PC-9 (cell line): ENCODE measurements at regions not wholly inside any gene's neighbourhood (a gene's known extent, or its start where the extent isn't known, plus 50 kb on each side); places are given as distances from the start of the nearest gene placed in this dataset.

Experiments
- BruUV-seq: library from RNA; stranded (reverse); fragments of 400-500 nt; replicated peaks from 2 replicates; lab custom pipeline; 2021; lab: Mats Ljungman, UMichigan
- CTCF ChIA-PET: fragments of 300-600 bp; sonication (Branson Sonifier 250); formaldehyde crosslinking; loops from one replicate; lab custom pipeline; 2022; ENCODE audit warnings: antibody characterized with exemption; lab: Charles Lee
- POLR2A ChIA-PET: fragments of 300-600 bp; sonication (Branson Sonifier 250); formaldehyde crosslinking; loops from one replicate; lab custom pipeline; 2022; ENCODE audit warnings: antibody characterized with exemption; ENCODE audit not compliant: unreplicated experiment; lab: Charles Lee
- DNase-seq, 2 experiments: peaks; one replicate each; pipeline versions ENCODE4 v3.0.0 to v3.0.0-alpha.2; 2015 to 2022; ENCODE audit warnings: mixed read lengths in 1 of 2
- H2AFZ ChIP-seq: fragments of 200-600 bp; sonication (generic); 2 replicates; pipeline ENCODE4 v1.8.1; 2017; ENCODE audit warnings: antibody characterized with exemption
- H3F3A ChIP-seq: fragments of 200-600 bp; sonication (generic); 2 replicates; pipeline ENCODE4 v1.8.1; 2017; ENCODE audit warnings: antibody characterized with exemption, mild to moderate bottlenecking, low read depth; ENCODE audit not compliant: insufficient read depth
- H3K27ac ChIP-seq: fragments of 200-600 bp; sonication (generic); 2 replicates; pipeline ENCODE4 v1.6.1; 2016; ENCODE audit warnings: mixed run types
- H3K27me3 ChIP-seq: fragments of 200-600 bp; sonication (generic); 2 replicates; pipeline ENCODE4 v1.6.1; 2016; ENCODE audit warnings: low read depth, mixed run types; ENCODE audit not compliant: insufficient read depth
- H3K36me3 ChIP-seq: fragments of 200-600 bp; sonication (generic); 2 replicates; pipeline ENCODE4 v1.6.1; 2016; ENCODE audit warnings: low read depth, mixed run types
- H3K4me1 ChIP-seq: fragments of 200-600 bp; sonication (generic); replicated peaks from 2 replicates; pipeline ENCODE4 v1.6.1; 2016; ENCODE audit warnings: mixed run types; ENCODE audit not compliant: insufficient read depth
- H3K4me2 ChIP-seq: fragments of 200-600 bp; sonication (generic); 2 replicates; pipeline ENCODE4 v1.6.1; 2017; ENCODE audit warnings: mixed run types
- H3K4me3 ChIP-seq: fragments of 200-600 bp; sonication (generic); 2 replicates; pipeline ENCODE4 v1.6.1; 2016; ENCODE audit warnings: mixed run types
- H3K79me2 ChIP-seq: fragments of 200-600 bp; sonication (generic); 2 replicates; pipeline ENCODE4 v1.6.1; 2017; ENCODE audit warnings: low read depth, mixed run types
- H3K9me2 ChIP-seq: fragments of 200-600 bp; sonication (generic); 2 replicates; pipeline ENCODE4 v1.8.1; 2017; ENCODE audit warnings: mild to moderate bottlenecking; ENCODE audit not compliant: insufficient read depth
- H3K9me3 ChIP-seq: fragments of 200-600 bp; sonication (generic); 2 replicates; pipeline ENCODE4 v1.8.1; 2016; ENCODE audit warnings: low read depth; ENCODE audit not compliant: insufficient read depth
- H4K20me1 ChIP-seq: fragments of 200-600 bp; sonication (generic); 2 replicates; pipeline ENCODE4 v1.8.1; 2017; ENCODE audit not compliant: insufficient read depth
- EZH2 ChIP-seq: fragments of 200-600 bp; sonication (generic); IDR thresholded peaks from 2 replicates; pipeline ENCODE4 v1.8.0; 2017; ENCODE audit warnings: antibody characterized with exemption, low read depth
- intact Hi-C: fragments of 100-400 bp; cut with micrococcal nuclease; formaldehyde crosslinking; loops from one replicate; pipeline ENCODE4 v1.10.0; 2022; ENCODE audit not compliant: unreplicated experiment
- TF ChIP-seq, protein P1 (sequence below): fragments of 200-600 bp; sonication (generic); conservative IDR thresholded peaks from 2 replicates; pipeline ENCODE4 v1.6.1; 2017; ENCODE audit warnings: mixed run types, antibody characterized with exemption, mild to moderate bottlenecking, moderate library complexity

DNA sequence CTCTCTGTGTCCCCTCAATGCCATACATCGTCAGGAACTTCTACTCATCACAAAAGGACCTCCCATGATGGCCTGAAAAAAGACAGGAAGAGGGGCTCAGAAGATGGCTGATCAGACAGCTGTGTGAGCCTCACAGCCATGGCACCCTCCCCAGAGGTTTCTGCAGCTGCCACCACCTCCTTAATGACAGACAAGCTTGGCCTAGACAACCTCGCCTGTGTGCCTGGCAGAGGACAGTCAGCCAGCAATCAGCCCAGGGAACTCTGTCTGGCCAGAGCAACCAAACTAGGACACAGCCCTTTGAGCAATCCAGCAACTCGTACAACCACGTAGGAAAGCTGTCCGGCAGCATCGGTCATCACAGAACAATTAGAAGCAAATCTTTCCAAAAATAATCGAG is 54.2 kb upstream of the MED9 start:
- H3K4me1 ChIP-seq, result no peaks in the 10 kb centered on the region
- H2AFZ ChIP-seq, result no peak overlapping the region
- intact Hi-C loops, result no loop called here
- H3K36me3 ChIP-seq, result no peaks in the 10 kb centered on the region
- ChIA-PET POLR2A (interaction anchor here (0.6 kb wide), 1 partner anchor 378 kb away, joined by 3 read pairs; no protein-coding TSS in a partner anchor), CTCF (no interaction called here)
- no peaks in the 10 kb centered on the region for H3K79me2 ChIP-seq
- H3K27me3 ChIP-seq, result peaks cover 44% of the 10 kb centered on the region
- no peak overlapping the region for H3K4me3 ChIP-seq
- H3K9me2 ChIP-seq, result no peaks in the 10 kb centered on the region
- H3F3A ChIP-seq, result no peaks in the 10 kb centered on the region
- TF ChIP-seq EZH2, result no peak
- TF ChIP-seq, protein P1, sequence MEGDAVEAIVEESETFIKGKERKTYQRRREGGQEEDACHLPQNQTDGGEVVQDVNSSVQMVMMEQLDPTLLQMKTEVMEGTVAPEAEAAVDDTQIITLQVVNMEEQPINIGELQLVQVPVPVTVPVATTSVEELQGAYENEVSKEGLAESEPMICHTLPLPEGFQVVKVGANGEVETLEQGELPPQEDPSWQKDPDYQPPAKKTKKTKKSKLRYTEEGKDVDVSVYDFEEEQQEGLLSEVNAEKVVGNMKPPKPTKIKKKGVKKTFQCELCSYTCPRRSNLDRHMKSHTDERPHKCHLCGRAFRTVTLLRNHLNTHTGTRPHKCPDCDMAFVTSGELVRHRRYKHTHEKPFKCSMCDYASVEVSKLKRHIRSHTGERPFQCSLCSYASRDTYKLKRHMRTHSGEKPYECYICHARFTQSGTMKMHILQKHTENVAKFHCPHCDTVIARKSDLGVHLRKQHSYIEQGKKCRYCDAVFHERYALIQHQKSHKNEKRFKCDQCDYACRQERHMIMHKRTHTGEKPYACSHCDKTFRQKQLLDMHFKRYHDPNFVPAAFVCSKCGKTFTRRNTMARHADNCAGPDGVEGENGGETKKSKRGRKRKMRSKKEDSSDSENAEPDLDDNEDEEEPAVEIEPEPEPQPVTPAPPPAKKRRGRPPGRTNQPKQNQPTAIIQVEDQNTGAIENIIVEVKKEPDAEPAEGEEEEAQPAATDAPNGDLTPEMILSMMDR, result no peak
- H3K27ac ChIP-seq, result no peak overlapping the region
- no peak for DNase-seq
- peaks cover 6% of the 10 kb centered on the region; the same call in 1 of the 2 replicates for H3K9me3 ChIP-seq
- BruUV-seq, result no TSS peak
- H3K4me2 ChIP-seq, result no peak overlapping the region
- H4K20me1 ChIP-seq, result no peaks in the 10 kb centered on the region

DNA sequence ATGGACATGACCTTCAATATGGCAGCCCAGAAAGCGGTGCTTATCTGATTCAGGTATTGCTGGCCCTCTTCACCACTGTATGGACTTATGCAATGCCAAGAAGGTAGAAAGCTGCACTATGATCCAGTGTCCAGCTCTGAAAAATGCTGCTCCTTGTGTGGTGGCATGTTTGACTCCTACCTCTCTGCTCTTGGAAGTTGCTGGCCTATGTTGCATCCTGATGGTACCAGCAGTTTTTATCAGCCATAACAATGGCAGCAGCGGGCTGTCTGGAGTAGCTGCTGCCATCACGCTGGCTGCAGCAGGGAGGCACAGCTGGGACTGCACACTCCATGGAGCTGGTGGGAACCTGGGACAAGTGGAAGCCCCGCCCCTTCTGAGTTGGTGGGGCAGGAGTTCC is 53.1 kb upstream of the MED9 start:
- intact Hi-C loops, result no loop called here
- Histone ChIP-seq H3K36me3 (no peaks in the 10 kb centered on the region), H3K9me2 (no peaks in the 10 kb centered on the region), H3K9me3 (peaks cover 6% of the 10 kb centered on the region; the same call in 1 of the 2 replicates), H3K4me2 (no peak overlapping the region), H3K4me1 (no peaks in the 10 kb centered on the region), H3F3A (no peaks in the 10 kb centered on the region), H2AFZ (no peak overlapping the region), H3K27ac (no peak overlapping the region), H3K27me3 (peaks cover 48% of the 10 kb centered on the region), H3K79me2 (no peaks in the 10 kb centered on the region), H4K20me1 (no peaks in the 10 kb centered on the region), H3K4me3 (no peak overlapping the region)
- BruUV-seq, result no TSS peak
- TF ChIP-seq EZH2, result no peak
- TF ChIP-seq, protein P1, result no peak
- ChIA-PET POLR2A (no interaction called here), CTCF (no interaction called here)
- no peak for DNase-seq

DNA sequence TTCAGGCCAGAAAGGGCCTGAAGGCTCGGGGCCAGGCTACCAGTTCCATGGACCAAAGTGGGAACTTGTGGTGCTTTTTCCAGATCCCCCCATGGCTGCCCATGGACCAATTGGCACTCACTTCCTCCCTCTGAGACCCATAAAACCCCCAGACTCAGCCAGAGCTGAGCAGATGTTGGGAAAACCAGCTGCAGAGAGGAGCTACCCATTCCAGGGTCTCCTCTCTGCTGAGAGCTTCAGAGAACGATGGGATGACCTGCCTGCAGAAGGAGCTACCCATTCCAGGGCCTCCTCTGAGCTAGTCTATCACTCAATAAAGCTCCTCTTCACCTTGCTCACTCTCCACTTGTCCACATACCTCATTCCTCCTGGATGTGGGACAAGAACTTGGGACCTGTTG is 52.2 kb upstream of the MED9 start:
- no peak for DNase-seq
- BruUV-seq, result no TSS peak
- intact Hi-C loops, result no loop called here
- ChIA-PET CTCF (no interaction called here), POLR2A (no interaction called here)
- Histone ChIP-seq H3K4me3 (no peak overlapping the region), H3F3A (no peaks in the 10 kb centered on the region), H3K4me2 (no peak overlapping the region), H3K27ac (no peak overlapping the region), H3K36me3 (no peaks in the 10 kb centered on the region), H3K9me2 (no peaks in the 10 kb centered on the region), H3K4me1 (no peaks in the 10 kb centered on the region), H2AFZ (no peak overlapping the region), H3K9me3 (peaks cover 6% of the 10 kb centered on the region; the same call in 1 of the 2 replicates), H4K20me1 (no peaks in the 10 kb centered on the region), H3K27me3 (peaks cover 57% of the 10 kb centered on the region), H3K79me2 (no peaks in the 10 kb centered on the region)
- TF ChIP-seq EZH2, result no peak
- TF ChIP-seq, protein P1, result no peak
